GM21367 (cell line): ENCODE measurements at regions not wholly inside any gene's neighbourhood (a gene's known extent, or its start where the extent isn't known, plus 50 kb on each side); places are given as distances from the start of the nearest gene placed in this dataset.
"Not testable (repeated sequence)": the region's sequence is repeated elsewhere in the genome, so short reads cannot be mapped to it uniquely, and the experiment has no call there.

Experiments
- ATAC-seq: cut with Tn5 transposase; IDR thresholded peaks from one replicate; pipeline ENCODE4 v1.9.1; 2021; ENCODE audit not compliant: unreplicated experiment

DNA sequence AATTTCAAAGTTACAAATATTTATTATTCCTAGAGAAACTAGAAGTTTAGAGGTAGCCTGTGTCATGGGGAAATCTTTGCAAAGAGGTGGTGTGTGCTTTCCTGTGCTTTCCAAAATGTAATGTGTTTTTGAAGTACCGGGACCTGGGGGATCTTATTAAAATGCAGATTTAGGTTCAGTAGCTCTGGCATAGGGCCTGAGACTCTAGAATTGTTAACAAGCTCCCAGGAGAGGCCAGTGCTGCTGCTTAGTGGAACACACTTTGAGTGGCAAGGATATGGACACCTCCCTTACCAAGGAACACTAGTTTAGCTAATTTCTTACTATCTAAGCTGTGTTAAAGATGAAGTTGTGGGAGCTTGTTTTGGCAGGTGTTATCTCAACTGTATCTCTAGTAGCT is 428.9 kb downstream of the VGLL3 start:
- ATAC-seq, result no peak

DNA sequence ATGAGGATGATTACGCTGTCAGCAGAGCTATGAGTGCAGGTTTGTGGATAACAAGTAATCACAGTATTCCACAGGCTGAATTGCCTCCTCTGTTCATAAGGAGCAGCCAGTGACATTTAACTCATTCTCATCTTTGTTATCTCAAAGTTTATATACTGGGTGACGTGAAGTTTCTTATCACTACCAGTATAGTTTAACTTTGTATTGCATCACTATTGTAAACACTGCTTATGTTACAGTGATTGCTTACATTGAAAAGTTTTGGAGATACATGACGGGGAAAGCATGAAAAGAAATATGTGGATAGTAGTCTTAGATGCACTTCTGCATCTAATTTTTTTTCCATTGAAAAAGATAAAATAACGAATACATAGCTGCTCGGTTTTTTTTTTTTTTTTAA is 429.7 kb downstream of the VGLL3 start:
- ATAC-seq, result no peak

GRCh38 chr3:86554383-86554782 is 436.6 kb downstream of the VGLL3 start:
- ATAC-seq, result no peak

DNA sequence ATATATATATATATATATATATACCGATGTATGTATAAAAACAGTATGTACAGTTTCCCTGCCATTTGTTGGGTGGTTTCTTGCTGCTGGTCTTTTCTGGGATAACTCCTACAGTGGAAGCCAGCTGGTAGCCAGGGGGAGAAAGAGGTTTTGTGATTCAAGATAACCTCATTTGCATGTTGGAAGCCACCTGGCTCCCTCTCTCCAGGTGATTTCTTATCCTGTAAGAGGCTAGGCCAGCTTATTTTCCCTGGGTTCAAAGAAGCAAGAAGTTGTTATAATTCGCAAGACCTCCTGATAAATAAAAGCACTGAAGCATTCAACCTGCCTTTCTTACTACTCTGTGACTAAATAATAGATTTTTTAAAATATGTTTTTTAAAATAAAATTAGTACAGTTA is 443.3 kb downstream of the VGLL3 start:
- ATAC-seq, result no peak

DNA sequence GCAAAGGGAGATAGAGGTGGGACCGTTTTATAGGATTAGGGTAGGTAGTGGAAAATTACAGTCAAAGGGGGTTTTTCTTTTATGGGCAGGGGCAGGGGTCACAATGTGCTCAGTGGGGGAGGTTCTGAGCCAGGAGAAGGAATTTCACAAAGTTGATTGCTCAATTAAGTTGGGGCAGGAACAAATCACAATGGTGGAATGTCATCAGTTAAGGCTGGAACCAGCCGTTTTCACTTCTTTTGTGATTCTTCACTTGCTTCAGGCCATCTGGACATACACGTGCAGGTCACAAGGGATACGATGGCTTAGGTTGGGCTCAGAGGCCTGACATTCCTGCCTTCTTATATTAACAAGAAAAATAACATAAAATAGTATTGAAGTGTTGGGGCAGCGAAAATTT is 453.8 kb downstream of the VGLL3 start:
- no peak for ATAC-seq

DNA sequence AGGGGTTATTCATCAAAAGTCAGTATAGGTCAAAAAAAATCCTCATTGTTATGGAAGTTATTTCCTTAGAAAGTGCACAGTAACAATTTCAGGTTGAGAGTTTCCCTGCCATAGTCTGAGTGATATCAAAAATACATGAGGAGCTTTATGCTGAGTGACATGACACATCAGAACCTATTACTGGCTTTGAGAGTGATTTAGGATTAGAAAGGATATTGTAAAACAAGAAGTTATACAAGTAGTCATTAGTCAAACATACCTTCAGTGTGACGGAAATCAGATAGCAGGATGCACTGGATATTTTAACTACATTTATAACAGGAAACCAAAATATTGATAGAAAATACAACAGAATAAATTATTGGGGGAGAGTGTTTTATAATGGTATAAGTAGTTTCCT is 471.1 kb downstream of the VGLL3 start:
- no peak for ATAC-seq

DNA sequence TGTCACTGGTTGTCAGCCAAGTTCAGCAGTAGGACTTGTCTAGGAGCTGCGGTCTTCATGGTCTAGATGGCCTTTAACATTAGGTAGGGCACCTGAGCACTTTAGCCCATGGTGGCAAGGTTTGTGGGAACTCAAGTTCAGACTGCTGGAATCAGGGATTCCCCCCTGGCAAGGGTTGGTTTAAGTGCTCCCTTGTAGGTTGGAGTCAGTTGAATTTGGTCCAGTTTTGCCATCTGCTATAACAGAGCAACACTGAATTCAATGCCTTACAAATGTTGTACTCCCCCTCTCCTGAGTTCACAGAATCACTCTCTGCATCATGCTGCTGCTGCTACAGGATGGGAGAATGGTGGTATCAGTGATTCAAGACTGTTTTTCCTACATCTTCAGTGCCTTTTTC is 509.3 kb downstream of the VGLL3 start:
- ATAC-seq, result no peak

- no peak for ATAC-seq
These were observed 509.9 kb downstream of the VGLL3 start for GRCh38 chr3:86481031-86481430.

DNA sequence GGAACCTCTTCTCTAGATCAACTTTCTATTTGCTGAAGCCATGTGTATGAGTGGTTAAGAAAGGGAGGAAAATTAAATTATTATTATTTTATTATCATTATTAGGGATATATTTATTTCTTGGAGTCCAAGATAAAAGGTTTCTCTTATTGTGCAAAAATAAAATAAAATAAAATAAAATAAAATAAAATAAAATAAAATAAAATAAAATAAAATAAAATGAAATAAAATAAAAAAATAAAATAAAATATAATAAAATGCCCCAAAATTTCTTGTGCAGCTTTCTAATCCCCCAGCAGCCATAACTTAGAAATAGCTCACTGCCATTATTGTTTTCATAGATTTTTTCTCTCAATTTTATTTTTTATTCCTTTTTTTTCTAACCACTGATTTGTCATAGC is 526.8 kb downstream of the VGLL3 start:
- no peak for ATAC-seq

GRCh38 chr3:86451749-86452148 is 539.2 kb downstream of the VGLL3 start:
- ATAC-seq, result no peak

GRCh38 chr3:86438544-86438943 is 552.4 kb downstream of the VGLL3 start:
- no peak for ATAC-seq

GRCh38 chr3:86427343-86427742 is 563.6 kb downstream of the VGLL3 start:
- no peak for ATAC-seq

- no peak for ATAC-seq
These were observed 569.8 kb downstream of the VGLL3 start for GRCh38 chr3:86420990-86421739.

GRCh38 chr3:86418861-86419260 is 572.1 kb downstream of the VGLL3 start:
- ATAC-seq, result no peak

GRCh38 chr3:86416334-86416733 is 574.6 kb downstream of the VGLL3 start:
- no peak for ATAC-seq

DNA sequence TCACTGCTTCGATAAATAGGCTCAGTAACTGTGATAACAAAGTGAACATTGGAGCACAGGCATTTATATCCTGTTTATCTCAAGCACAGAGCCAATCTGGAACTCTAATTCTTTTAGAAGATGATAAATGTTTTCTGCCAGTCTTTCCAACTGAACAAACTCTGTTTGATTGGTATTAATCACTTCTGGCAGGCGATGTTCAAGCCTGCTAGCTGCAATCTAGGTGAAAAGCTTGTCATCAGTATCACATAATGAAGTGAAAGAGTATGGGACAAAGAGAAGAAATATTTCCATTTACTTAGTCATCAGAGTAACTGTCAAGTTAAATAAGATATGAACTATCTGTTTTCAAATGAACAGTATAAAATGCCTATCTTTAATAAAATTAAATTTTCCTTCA is 577.3 kb downstream of the VGLL3 start:
- ATAC-seq, result no peak

DNA sequence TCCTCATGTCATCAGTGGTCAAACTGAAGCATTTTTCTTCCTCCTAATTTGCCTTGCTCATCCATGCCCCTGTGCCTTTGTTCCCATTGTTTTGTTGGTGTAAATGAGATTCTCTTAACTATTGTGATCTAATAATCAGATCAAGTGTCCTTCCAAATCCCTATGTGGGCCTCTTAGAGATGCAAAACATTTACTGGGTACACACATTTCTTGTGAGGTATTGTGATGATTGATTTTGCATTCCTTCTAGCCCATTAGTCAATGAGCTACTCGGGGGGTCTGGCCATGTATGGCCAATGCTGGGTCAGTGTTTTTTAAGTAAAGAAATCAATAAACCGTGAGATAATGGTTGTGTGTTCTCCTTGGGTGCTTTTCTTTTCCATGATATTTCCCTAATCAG is 580.4 kb downstream of the VGLL3 start:
- no peak for ATAC-seq

- not testable (repeated sequence) for ATAC-seq
These were observed 601.2 kb downstream of the VGLL3 start for GRCh38 chr3:86389759-86390158.

DNA sequence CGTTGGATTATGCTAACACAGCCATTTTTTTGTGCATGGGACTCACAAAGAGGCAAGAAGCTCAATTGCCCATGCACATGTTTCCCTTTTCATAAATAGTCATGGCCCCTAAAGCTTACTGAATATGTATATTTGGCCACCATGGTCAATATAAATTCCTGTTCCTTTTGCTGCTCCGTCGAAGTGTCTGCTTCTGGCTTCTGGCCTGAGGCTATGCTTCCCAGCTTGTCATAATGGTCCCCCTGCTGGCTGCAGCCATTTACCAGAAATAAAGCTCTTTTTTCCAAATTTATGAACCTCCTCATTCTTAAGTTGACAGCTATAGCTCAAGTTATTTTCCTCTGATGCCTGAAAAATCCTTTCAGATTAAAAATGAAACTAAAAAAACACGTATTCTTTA is 602.1 kb downstream of the VGLL3 start:
- ATAC-seq, result no peak

GRCh38 chr3:86382556-86382955 is 608.4 kb downstream of the VGLL3 start:
- no peak for ATAC-seq

DNA sequence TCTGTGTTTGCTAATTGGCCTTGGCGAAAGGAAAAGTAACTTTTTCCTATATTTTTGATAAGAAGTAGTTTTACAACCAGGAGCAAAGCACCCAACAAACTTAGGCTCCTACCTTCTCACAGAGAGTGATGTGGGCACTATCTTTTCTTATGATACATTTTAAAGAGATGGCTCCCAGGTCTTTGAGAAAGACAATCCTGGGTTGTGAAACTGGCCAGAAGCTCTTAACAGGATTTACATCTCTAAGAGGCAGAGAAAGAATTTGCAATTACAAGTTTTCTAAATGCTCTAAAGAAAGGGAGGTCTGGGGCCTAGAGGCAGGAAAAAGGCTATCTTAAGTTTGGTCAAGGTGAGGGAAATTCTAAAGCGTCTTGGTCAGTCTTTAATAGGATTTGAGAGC is 609.7 kb downstream of the VGLL3 start:
- no peak for ATAC-seq

- ATAC-seq, result no peak
These were observed 611.7 kb downstream of the VGLL3 start for GRCh38 chr3:86379280-86379679.

DNA sequence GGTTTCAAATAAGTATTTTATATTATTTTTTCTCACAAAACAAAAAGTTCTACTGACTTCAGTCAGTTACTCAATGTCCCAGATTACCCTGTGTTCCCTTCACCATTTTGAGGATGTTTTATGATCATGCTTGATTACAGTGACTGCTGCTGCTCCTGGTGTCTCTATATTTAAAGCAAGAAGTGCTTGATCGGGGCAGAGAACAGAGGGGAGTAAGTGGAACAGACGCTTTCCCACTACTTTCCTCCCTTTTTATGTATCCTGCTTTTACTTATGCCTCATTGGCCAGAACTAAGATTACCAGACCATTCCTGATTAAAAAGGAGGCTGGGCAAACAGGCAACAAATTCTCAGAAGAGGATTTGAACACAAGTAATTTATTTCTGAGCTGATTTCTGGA is 612.1 kb downstream of the VGLL3 start:
- no peak for ATAC-seq
